ENCODE measurements at regions not wholly inside any gene's neighbourhood (a gene's known extent, or its start where the extent isn't known, plus 50 kb on each side); places are given as distances from the start of the nearest gene placed in this dataset.

DNA sequence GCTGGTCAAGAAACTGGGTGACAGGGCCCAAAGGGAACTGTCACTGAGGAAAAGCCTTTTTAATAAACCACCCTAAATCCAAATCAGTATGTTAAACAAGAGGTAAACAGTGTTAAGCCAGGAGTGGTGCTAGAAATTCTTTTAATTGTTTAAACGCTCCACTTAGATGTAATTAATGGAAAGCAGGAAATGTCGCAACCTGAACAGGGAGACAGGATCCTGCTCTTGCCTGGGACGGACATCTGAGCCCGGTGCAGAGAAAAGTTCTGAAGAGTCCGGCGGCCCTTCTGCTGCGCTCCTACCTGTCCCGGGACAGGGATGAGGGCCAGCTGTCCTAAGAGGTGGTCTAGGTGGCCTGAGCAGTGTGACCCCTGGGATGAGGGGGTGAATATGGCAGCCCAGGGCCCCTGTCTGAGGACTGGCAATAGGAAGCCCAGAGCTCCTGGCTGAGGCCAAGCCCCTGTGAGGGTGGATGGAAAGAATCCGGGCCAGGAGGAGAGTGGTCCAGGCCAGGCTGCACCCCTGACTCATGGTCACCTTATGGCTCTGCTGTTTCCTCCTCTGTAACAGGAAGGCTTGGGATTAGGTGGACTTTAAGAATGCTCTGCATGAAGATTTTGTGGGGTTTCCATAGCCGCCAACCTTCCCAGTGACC is 112.8 kb upstream of the GJB6 start:
- TF ChIP-seq CTCF (IDR thresholded peaks at IDR 0.05) (no peak), EZH2 (IDR thresholded peaks at IDR 0.05; ENCODE audit: borderline replicate concordance, insufficient read depth, low read depth, low read length, poor library complexity, severe bottlenecking) (no peak)
